GM23338 (cell line): ENCODE measurements at regions not wholly inside any gene's neighbourhood (a gene's known extent, or its start where the extent isn't known, plus 50 kb on each side); places are given as distances from the start of the nearest gene placed in this dataset.

ENCODE experiments used
- ATAC-seq: fragments of 200-7000 bp; cut with Tn5 transposase; 3 replicates; pipeline ENCODE4 v1.9.1; 2020
- DNase-seq: peaks from one replicate; pipeline ENCODE4 v3.0.0-alpha.2; 2015; ENCODE audit warnings: low spot score
- H2AFZ ChIP-seq: fragments of 200-600 bp; sonication (generic); 2 replicates; pipeline ENCODE4 v1.8.0; 2016; ENCODE audit warnings: antibody characterized with exemption, mild to moderate bottlenecking, moderate library complexity
- H3F3A ChIP-seq: fragments of 200-600 bp; sonication (generic); replicated peaks from 2 replicates; pipeline ENCODE4 v1.8.0; 2017; ENCODE audit warnings: antibody characterized with exemption, mixed run types, low read depth
- H3K27ac ChIP-seq: fragments of 200-600 bp; sonication (generic); 2 replicates; pipeline ENCODE4 v1.6.1; 2016; ENCODE audit warnings: low read depth
- H3K27me3 ChIP-seq: fragments of 200-600 bp; sonication (generic); 2 replicates; pipeline ENCODE4 v1.8.0; 2016; ENCODE audit warnings: mild to moderate bottlenecking, mixed run types, moderate library complexity; ENCODE audit not compliant: insufficient read depth
- H3K36me3 ChIP-seq: fragments of 200-600 bp; sonication (generic); 2 replicates; pipeline ENCODE4 v1.8.0; 2016; ENCODE audit warnings: mild to moderate bottlenecking; ENCODE audit not compliant: insufficient read depth
- H3K4me1 ChIP-seq: fragments of 200-600 bp; sonication (generic); 2 replicates; pipeline ENCODE4 v1.8.0; 2016; ENCODE audit warnings: mild to moderate bottlenecking, moderate library complexity; ENCODE audit not compliant: insufficient read depth
- H3K4me2 ChIP-seq: fragments of 200-600 bp; sonication (generic); 2 replicates; pipeline ENCODE4 v1.7.1; 2017; ENCODE audit warnings: mixed run types
- H3K4me3 ChIP-seq: fragments of 200-600 bp; sonication (generic); 2 replicates; pipeline ENCODE4 v1.6.1; 2016; ENCODE audit warnings: mixed run types
- H3K79me2 ChIP-seq: fragments of 200-600 bp; sonication (generic); replicated peaks from 2 replicates; pipeline ENCODE4 v1.8.0; 2017; ENCODE audit warnings: mild to moderate bottlenecking; ENCODE audit not compliant: insufficient read depth
- H3K9me2 ChIP-seq: fragments of 200-600 bp; sonication (generic); 2 replicates; pipeline ENCODE4 v1.8.0; 2017; ENCODE audit not compliant: insufficient read depth
- H4K20me1 ChIP-seq: fragments of 200-600 bp; sonication (generic); replicated peaks from 2 replicates; pipeline ENCODE4 v1.8.0; 2017; ENCODE audit warnings: mild to moderate bottlenecking; ENCODE audit not compliant: insufficient read depth
- H3K27ac Mint-ChIP-seq: 2 replicates; pipeline ENCODE4 v1.8.0; 2020; ENCODE audit warnings: inconsistent platforms, mild to moderate bottlenecking, moderate library complexity, mixed read lengths
- H3K27me3 Mint-ChIP-seq: 3 replicates; pipeline ENCODE4 v1.8.0; 2022; ENCODE audit warnings: low read depth, mild to moderate bottlenecking, moderate library complexity, mixed read lengths, inconsistent platforms; ENCODE audit not compliant: insufficient read depth, poor library complexity
- H3K36me3 Mint-ChIP-seq: 3 replicates; pipeline ENCODE4 v1.8.0; 2021; ENCODE audit warnings: low read depth, mild to moderate bottlenecking, inconsistent platforms, moderate library complexity, mixed read lengths
- H3K4me1 Mint-ChIP-seq: 3 replicates; pipeline ENCODE4 v1.8.0; 2020; ENCODE audit warnings: mild to moderate bottlenecking, inconsistent platforms, mixed read lengths
- H3K4me3 Mint-ChIP-seq: 3 replicates; pipeline ENCODE4 v1.8.0; 2021; ENCODE audit warnings: moderate library complexity, mild to moderate bottlenecking, inconsistent platforms, mixed read lengths
- H3K9me3 Mint-ChIP-seq: 3 replicates; pipeline ENCODE4 v1.8.0; 2020; ENCODE audit warnings: moderate library complexity, mild to moderate bottlenecking, inconsistent platforms, mixed read lengths
- CREB1 ChIP-seq: fragments of 250-450 bp; sonication (Bioruptor Pico); IDR thresholded peaks from 2 replicates; pipeline ENCODE4 v1.5.0; 2020; ENCODE audit warnings: low read depth, mild to moderate bottlenecking, moderate library complexity
- CTCF ChIP-seq, 2 experiments: fragments of 200-600 bp in 1 of 2; sonication (generic) in 1 of 2; conservative IDR thresholded peaks; 2 replicates each; pipeline versions ENCODE4 v1.5.1 to v1.6.1; 2016 to 2017; ENCODE audit warnings: antibody characterized with exemption in 2 of 2, low read depth in 2 of 2, mild to moderate bottlenecking in 2 of 2, moderate library complexity in 1 of 2
- EZH2 ChIP-seq: fragments of 200-600 bp; sonication (generic); IDR thresholded peaks from one replicate; pipeline ENCODE4 v1.8.0; 2017; ENCODE audit warnings: antibody characterized with exemption, mild to moderate bottlenecking, low read depth; ENCODE audit not compliant: unreplicated experiment
- EZH2phosphoT487 ChIP-seq: fragments of 200-600 bp; sonication (generic); IDR thresholded peaks from one replicate; pipeline ENCODE4 v1.8.1; 2018; ENCODE audit warnings: antibody characterized with exemption; ENCODE audit not compliant: unreplicated experiment
- JUNB ChIP-seq: IDR thresholded peaks from one replicate; pipeline ENCODE4 v1.6.1; 2016; ENCODE audit warnings: antibody characterized with exemption; ENCODE audit not compliant: unreplicated experiment
- NANOG ChIP-seq: IDR thresholded peaks from 2 replicates; pipeline ENCODE4 v1.6.1; 2016; ENCODE audit warnings: antibody characterized with exemption, borderline replicate concordance
- POLR2AphosphoS5 ChIP-seq: IDR thresholded peaks from 2 replicates; pipeline ENCODE4 v1.6.1; 2016; ENCODE audit warnings: antibody characterized with exemption, low read depth
- STAT1 ChIP-seq: IDR thresholded peaks from one replicate; pipeline ENCODE4 v1.6.1; 2016; ENCODE audit warnings: antibody characterized with exemption; ENCODE audit not compliant: unreplicated experiment
- ZNF114 ChIP-seq: fragments of 250-450 bp; sonication (Bioruptor Pico); IDR thresholded peaks from 2 replicates; pipeline ENCODE4 v1.5.0; 2020; ENCODE audit warnings: mild to moderate bottlenecking, moderate library complexity
- ZNF331 ChIP-seq: fragments of 250-450 bp; sonication (Bioruptor Pico); IDR thresholded peaks from 2 replicates; pipeline ENCODE4 v1.5.0; 2020; ENCODE audit warnings: low read depth, mild to moderate bottlenecking, moderate library complexity
- TF ChIP-seq, protein P1 (sequence below): IDR thresholded peaks from 2 replicates; pipeline ENCODE4 v1.6.1; 2016; ENCODE audit warnings: antibody characterized with exemption
- TF ChIP-seq, protein P2 (sequence below): IDR thresholded peaks from one replicate; pipeline ENCODE4 v1.6.1; 2018; ENCODE audit warnings: antibody characterized with exemption; ENCODE audit not compliant: unreplicated experiment
- TF ChIP-seq, protein P3 (sequence below): fragments of 250-450 bp; sonication (Bioruptor Pico); IDR thresholded peaks from 2 replicates; pipeline ENCODE4 v1.5.0; 2020; ENCODE audit warnings: mild to moderate bottlenecking, moderate library complexity

DNA sequence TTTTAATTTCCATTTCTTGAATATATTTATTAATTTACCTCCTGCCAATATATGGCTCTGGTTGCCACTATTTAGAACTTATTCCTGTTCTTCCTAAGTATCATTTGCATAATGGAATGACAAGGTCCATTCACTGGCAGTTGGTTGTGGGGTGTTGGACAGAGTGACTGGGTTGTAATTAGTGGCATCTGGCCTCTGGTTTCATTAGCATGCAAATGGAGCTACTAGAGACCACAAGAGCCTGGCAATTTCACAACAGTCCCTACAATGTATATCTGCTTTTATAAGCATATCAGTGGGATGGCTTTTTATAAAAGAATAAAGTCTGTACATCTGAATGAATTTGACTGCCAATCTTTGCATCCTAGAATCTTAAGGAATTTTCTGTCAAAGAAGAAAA lies 1030.9 kb upstream of the CDH8 start:
- H3K9me3 Mint-ChIP-seq = peaks cover 4% of the 10 kb centered on the region; the same call in 1 of the 3 replicates

More for the DNA sequence above, 1030.9 kb upstream of the CDH8 start:
- Histone ChIP-seq H3K79me2 (no peaks in the 10 kb centered on the region), H3K4me3 (no peak overlapping the region), H3K9me2 (no peaks in the 10 kb centered on the region), H3K4me1 (peaks cover 34% of the 10 kb centered on the region), H3F3A (no peaks in the 10 kb centered on the region), H3K27ac (no peak overlapping the region), H2AFZ (no peak overlapping the region), H4K20me1 (no peaks in the 10 kb centered on the region), H3K36me3 (no peaks in the 10 kb centered on the region), H3K4me2 (0 out of 2 replicates have a peak overlapping the region, but pooled peaks have one; percentile 16), H3K27me3 (no peaks in the 10 kb centered on the region)
- Mint-ChIP-seq H3K27me3 (peaks cover 2% of the 10 kb centered on the region), H3K36me3 (no peaks in the 10 kb centered on the region), H3K27ac (no peak overlapping the region), H3K4me3 (no peak overlapping the region), H3K4me1 (peaks cover 35% of the 10 kb centered on the region)
- peak; percentile 60 for ATAC-seq
- TF ChIP-seq EZH2phosphoT487 = no peak
- no peak for TF ChIP-seq ZNF331
- no peak for TF ChIP-seq EZH2
- no peak for TF ChIP-seq NANOG
- no peak for TF ChIP-seq ZNF114 (CRISPR knock-in tag)
- TF ChIP-seq JUNB = no peak
- no peak for TF ChIP-seq CREB1
- TF ChIP-seq, protein P1, sequence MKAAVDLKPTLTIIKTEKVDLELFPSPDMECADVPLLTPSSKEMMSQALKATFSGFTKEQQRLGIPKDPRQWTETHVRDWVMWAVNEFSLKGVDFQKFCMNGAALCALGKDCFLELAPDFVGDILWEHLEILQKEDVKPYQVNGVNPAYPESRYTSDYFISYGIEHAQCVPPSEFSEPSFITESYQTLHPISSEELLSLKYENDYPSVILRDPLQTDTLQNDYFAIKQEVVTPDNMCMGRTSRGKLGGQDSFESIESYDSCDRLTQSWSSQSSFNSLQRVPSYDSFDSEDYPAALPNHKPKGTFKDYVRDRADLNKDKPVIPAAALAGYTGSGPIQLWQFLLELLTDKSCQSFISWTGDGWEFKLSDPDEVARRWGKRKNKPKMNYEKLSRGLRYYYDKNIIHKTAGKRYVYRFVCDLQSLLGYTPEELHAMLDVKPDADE = no peak
- no peak for TF ChIP-seq CTCF (conservative IDR thresholded peaks at IDR 0.05; ENCODE audit: low read depth in 2 of 2)
- TF ChIP-seq STAT1 = no peak
- no peak for TF ChIP-seq POLR2AphosphoS5
- TF ChIP-seq, protein P2, sequence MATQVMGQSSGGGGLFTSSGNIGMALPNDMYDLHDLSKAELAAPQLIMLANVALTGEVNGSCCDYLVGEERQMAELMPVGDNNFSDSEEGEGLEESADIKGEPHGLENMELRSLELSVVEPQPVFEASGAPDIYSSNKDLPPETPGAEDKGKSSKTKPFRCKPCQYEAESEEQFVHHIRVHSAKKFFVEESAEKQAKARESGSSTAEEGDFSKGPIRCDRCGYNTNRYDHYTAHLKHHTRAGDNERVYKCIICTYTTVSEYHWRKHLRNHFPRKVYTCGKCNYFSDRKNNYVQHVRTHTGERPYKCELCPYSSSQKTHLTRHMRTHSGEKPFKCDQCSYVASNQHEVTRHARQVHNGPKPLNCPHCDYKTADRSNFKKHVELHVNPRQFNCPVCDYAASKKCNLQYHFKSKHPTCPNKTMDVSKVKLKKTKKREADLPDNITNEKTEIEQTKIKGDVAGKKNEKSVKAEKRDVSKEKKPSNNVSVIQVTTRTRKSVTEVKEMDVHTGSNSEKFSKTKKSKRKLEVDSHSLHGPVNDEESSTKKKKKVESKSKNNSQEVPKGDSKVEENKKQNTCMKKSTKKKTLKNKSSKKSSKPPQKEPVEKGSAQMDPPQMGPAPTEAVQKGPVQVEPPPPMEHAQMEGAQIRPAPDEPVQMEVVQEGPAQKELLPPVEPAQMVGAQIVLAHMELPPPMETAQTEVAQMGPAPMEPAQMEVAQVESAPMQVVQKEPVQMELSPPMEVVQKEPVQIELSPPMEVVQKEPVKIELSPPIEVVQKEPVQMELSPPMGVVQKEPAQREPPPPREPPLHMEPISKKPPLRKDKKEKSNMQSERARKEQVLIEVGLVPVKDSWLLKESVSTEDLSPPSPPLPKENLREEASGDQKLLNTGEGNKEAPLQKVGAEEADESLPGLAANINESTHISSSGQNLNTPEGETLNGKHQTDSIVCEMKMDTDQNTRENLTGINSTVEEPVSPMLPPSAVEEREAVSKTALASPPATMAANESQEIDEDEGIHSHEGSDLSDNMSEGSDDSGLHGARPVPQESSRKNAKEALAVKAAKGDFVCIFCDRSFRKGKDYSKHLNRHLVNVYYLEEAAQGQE = no peak
- TF ChIP-seq, protein P3, sequence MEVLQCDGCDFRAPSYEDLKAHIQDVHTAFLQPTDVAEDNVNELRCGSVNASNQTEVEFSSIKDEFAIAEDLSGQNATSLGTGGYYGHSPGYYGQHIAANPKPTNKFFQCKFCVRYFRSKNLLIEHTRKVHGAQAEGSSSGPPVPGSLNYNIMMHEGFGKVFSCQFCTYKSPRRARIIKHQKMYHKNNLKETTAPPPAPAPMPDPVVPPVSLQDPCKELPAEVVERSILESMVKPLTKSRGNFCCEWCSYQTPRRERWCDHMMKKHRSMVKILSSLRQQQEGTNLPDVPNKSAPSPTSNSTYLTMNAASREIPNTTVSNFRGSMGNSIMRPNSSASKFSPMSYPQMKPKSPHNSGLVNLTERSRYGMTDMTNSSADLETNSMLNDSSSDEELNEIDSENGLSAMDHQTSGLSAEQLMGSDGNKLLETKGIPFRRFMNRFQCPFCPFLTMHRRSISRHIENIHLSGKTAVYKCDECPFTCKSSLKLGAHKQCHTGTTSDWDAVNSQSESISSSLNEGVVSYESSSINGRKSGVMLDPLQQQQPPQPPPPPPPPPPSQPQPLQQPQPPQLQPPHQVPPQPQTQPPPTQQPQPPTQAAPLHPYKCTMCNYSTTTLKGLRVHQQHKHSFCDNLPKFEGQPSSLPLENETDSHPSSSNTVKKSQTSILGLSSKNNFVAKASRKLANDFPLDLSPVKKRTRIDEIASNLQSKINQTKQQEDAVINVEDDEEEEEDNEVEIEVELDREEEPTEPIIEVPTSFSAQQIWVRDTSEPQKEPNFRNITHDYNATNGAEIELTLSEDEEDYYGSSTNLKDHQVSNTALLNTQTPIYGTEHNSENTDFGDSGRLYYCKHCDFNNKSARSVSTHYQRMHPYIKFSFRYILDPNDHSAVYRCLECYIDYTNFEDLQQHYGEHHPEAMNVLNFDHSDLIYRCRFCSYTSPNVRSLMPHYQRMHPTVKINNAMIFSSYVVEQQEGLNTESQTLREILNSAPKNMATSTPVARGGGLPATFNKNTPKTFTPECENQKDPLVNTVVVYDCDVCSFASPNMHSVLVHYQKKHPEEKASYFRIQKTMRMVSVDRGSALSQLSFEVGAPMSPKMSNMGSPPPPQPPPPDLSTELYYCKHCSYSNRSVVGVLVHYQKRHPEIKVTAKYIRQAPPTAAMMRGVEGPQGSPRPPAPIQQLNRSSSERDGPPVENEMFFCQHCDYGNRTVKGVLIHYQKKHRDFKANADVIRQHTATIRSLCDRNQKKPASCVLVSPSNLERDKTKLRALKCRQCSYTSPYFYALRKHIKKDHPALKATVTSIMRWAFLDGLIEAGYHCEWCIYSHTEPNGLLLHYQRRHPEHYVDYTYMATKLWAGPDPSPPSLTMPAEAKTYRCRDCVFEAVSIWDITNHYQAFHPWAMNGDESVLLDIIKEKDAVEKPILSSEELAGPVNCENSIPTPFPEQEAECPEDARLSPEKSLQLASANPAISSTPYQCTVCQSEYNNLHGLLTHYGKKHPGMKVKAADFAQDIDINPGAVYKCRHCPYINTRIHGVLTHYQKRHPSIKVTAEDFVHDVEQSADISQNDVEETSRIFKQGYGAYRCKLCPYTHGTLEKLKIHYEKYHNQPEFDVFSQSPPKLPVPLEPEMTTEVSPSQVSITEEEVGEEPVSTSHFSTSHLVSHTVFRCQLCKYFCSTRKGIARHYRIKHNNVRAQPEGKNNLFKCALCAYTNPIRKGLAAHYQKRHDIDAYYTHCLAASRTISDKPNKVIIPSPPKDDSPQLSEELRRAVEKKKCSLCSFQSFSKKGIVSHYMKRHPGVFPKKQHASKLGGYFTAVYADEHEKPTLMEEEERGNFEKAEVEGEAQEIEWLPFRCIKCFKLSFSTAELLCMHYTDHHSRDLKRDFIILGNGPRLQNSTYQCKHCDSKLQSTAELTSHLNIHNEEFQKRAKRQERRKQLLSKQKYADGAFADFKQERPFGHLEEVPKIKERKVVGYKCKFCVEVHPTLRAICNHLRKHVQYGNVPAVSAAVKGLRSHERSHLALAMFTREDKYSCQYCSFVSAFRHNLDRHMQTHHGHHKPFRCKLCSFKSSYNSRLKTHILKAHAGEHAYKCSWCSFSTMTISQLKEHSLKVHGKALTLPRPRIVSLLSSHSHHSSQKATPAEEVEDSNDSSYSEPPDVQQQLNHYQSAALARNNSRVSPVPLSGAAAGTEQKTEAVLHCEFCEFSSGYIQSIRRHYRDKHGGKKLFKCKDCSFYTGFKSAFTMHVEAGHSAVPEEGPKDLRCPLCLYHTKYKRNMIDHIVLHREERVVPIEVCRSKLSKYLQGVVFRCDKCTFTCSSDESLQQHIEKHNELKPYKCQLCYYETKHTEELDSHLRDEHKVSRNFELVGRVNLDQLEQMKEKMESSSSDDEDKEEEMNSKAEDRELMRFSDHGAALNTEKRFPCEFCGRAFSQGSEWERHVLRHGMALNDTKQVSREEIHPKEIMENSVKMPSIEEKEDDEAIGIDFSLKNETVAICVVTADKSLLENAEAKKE (CRISPR knock-in tag) = no peak
- peak; percentile 9 for DNase-seq
